Lung (tissue), 11 donors: ENCODE measurements at regions not wholly inside any gene's neighbourhood (a gene's known extent, or its start where the extent isn't known, plus 50 kb on each side); places are given as distances from the start of the nearest gene placed in this dataset.

Experiments
- ATAC-seq: fragments of 200-7000 bp; cut with Tn5 transposase; one replicate; pipeline ENCODE4 v1.9.1; 2020; ENCODE audit warnings: moderate number of reproducible peaks; ENCODE audit not compliant: insufficient read depth, low FRiP score
- DNase-seq, 3 donors: peaks; one replicate each; pipeline ENCODE4 v3.0.0-alpha.2; 2013 to 2017
- H3K27ac ChIP-seq, 2 donors: one replicate each; pipeline ENCODE4 v1.5.1; 2013; ENCODE audit warnings: mild to moderate bottlenecking in 2 of 2, moderate library complexity in 2 of 2, control low read depth in 1 of 2, inconsistent platforms in 1 of 2, low read depth in 1 of 2, low read length in 1 of 2
- H3K27me3 ChIP-seq, 3 donors: one replicate each; pipeline ENCODE4 v1.5.1; 2013; ENCODE audit warnings: low read length in 2 of 3; ENCODE audit not compliant: control insufficient read depth in 3 of 3, insufficient read depth in 3 of 3
- H3K36me3 ChIP-seq, 4 donors: one replicate each; pipeline ENCODE4 v1.5.1; 2013; ENCODE audit warnings: low read length in 4 of 4, mild to moderate bottlenecking in 1 of 4, moderate library complexity in 1 of 4; ENCODE audit not compliant: control insufficient read depth in 4 of 4, insufficient read depth in 4 of 4
- H3K4me1 ChIP-seq, 5 donors: one replicate each; pipeline ENCODE4 v1.5.1; 2013; ENCODE audit warnings: low read length in 5 of 5, mild to moderate bottlenecking in 2 of 5, moderate library complexity in 1 of 5; ENCODE audit not compliant: control insufficient read depth in 5 of 5, insufficient read depth in 5 of 5
- H3K4me3 ChIP-seq: one replicate; pipeline ENCODE4 v1.5.1; 2013; ENCODE audit warnings: mild to moderate bottlenecking, control low read depth, moderate library complexity
- H3K9ac ChIP-seq, 2 donors: one replicate each; pipeline ENCODE4 v1.5.1; 2013; ENCODE audit warnings: low read length in 2 of 2, control low read depth in 1 of 2; ENCODE audit not compliant: insufficient read depth in 1 of 2
- H3K9me3 ChIP-seq, 4 donors: one replicate each; pipeline ENCODE4 v1.5.1; 2013; ENCODE audit warnings: low read length in 3 of 4, mild to moderate bottlenecking in 1 of 4, moderate library complexity in 1 of 4; ENCODE audit not compliant: control insufficient read depth in 4 of 4, insufficient read depth in 3 of 4
- CTCF ChIP-seq: IDR thresholded peaks from 2 replicates; pipeline ENCODE4 v1.5.1; 2012; ENCODE audit warnings: mild to moderate bottlenecking; ENCODE audit errors: control extremely low read depth, extremely low read depth
- WGBS, 2 donors: extraction: QIAGEN DNeasy Blood & Tissue Kit; methylation state at CpG; one replicate each; pipeline ENCODE4 v1.1.7; 2013; 5-methylcytosine and 5-hydroxymethylcytosine counted together
- donor health status: control.
- donor health status: control.
- donor health status: Bipolar disorder and iron deficiency.
- donor health status: healthy.
- donor health status: DM: yes; HTN: yes; CAD: no.

- H3K36me3 ChIP-seq, result no peaks in the 10 kb centered on the region
- H3K4me1 ChIP-seq, result peaks cover 0 to 3% (median 0%) of the 10 kb centered on the region in 5 donors
- H3K9me3 ChIP-seq, result no peaks in the 10 kb centered on the region
- no peak for ATAC-seq
- no peak overlapping the region for H3K9ac ChIP-seq
- H3K27me3 ChIP-seq, result no peaks in the 10 kb centered on the region
- no peak overlapping the region for H3K4me3 ChIP-seq
- H3K27ac ChIP-seq, result no peak overlapping the region
- peak in 2 of 3 donors; percentile 44 to 75 for DNase-seq
- WGBS, 2 donors, result 75 to 86% methylated on average over 5 of the region's 5 CpGs
- TF ChIP-seq CTCF, result no peak
These were observed 243.4 kb downstream of the IKZF2 start for GRCh38 chr2:212908031-212908430.

GRCh38 chr2:212906620-212907019, 244.8 kb downstream of the IKZF2 start:
- Histone ChIP-seq H3K27me3 (no peaks in the 10 kb centered on the region), H3K9me3 (no peaks in the 10 kb centered on the region), H3K9ac (no peak overlapping the region), H3K4me1 (peaks cover 0 to 3% (median 0%) of the 10 kb centered on the region in 5 donors), H3K27ac (no peak overlapping the region), H3K36me3 (no peaks in the 10 kb centered on the region), H3K4me3 (no peak overlapping the region)
- TF ChIP-seq CTCF, result no peak
- WGBS, 2 donors, result 89 to 95% methylated on average over 5 of the region's 5 CpGs
- DNase-seq (no peak), ATAC-seq (no peak)

GRCh38 chr2:212905640-212906201, 245.7 kb downstream of the IKZF2 start:
- WGBS, 2 donors, result 61 to 80% methylated on average over 6 of the region's 6 CpGs
- peaks cover 0 to 3% (median 0%) of the 10 kb centered on the region in 5 donors for H3K4me1 ChIP-seq
- H3K27me3 ChIP-seq, result no peaks in the 10 kb centered on the region
- ATAC-seq (no peak), DNase-seq (peak in 2 of 3 donors; percentile 25 to 53)
- H3K9ac ChIP-seq, result no peak overlapping the region
- no peaks in the 10 kb centered on the region for H3K9me3 ChIP-seq
- no peaks in the 10 kb centered on the region for H3K36me3 ChIP-seq
- H3K4me3 ChIP-seq, result no peak overlapping the region
- TF ChIP-seq CTCF, result no peak
- H3K27ac ChIP-seq, result no peak overlapping the region

GRCh38 chr2:212904646-212905045, 246.8 kb downstream of the IKZF2 start:
- TF ChIP-seq CTCF, result no peak
- no peaks in the 10 kb centered on the region for H3K36me3 ChIP-seq
- H3K4me1 ChIP-seq, result peaks cover 0 to 3% (median 0%) of the 10 kb centered on the region in 5 donors
- H3K9me3 ChIP-seq, result no peaks in the 10 kb centered on the region
- H3K9ac ChIP-seq, result no peak overlapping the region
- DNase-seq (no peak), ATAC-seq (no peak)
- 75 to 76% methylated on average over 2 of the region's 2 CpGs for WGBS, 2 donors
- no peak overlapping the region for H3K27ac ChIP-seq
- H3K4me3 ChIP-seq, result no peak overlapping the region
- H3K27me3 ChIP-seq, result no peaks in the 10 kb centered on the region
